Tibial nerve (tissue), 4 donors: ENCODE measurements at regions not wholly inside any gene's neighbourhood (a gene's known extent, or its start where the extent isn't known, plus 50 kb on each side); places are given as distances from the start of the nearest gene placed in this dataset.

Experiments used
- DNase-seq, 2 donors: peaks; one replicate each; pipeline ENCODE4 v3.0.0-alpha.2; 2019; ENCODE audit warnings: low spot score in 2 of 2
- H3K27ac ChIP-seq, 4 donors: fragments of 200-600 bp; sonication (generic) in 3 of 4; one replicate each; pipeline ENCODE4 v1.5.1; 2017 to 2019; ENCODE audit warnings: mild to moderate bottlenecking in 1 of 4
- H3K27me3 ChIP-seq, 2 donors: fragments of 200-600 bp; sonication (generic) in 1 of 2; one replicate each; pipeline versions ENCODE4 v1.5.1 to v1.6.0; 2017 to 2019
- H3K36me3 ChIP-seq, 3 donors: fragments of 200-600 bp; sonication (generic); one replicate each; pipeline ENCODE4 v1.5.1; 2018 to 2019
- H3K4me1 ChIP-seq, 4 donors: fragments of 200-600 bp; sonication (generic) in 3 of 4; one replicate each; pipeline ENCODE4 v1.5.1; 2017 to 2019
- H3K4me3 ChIP-seq, 4 donors: fragments of 200-600 bp; sonication (generic) in 3 of 4; one replicate each; pipeline ENCODE4 v1.5.1; 2017 to 2019; ENCODE audit warnings: mild to moderate bottlenecking in 1 of 4, moderate library complexity in 1 of 4
- H3K9me3 ChIP-seq, 4 donors: fragments of 200-600 bp; sonication (generic) in 3 of 4; one replicate each; pipeline ENCODE4 v1.5.1; 2017 to 2019
- CTCF ChIP-seq, 5 experiments: fragments of 200-600 bp in 3 of 5; fragments of 450-650 bp in 2 of 5; sonication (generic) in 3 of 5; IDR thresholded peaks; one replicate each; pipeline ENCODE4 v1.5.1; 2016 to 2019; ENCODE audit warnings: antibody characterized with exemption in 5 of 5, mild to moderate bottlenecking in 3 of 5, moderate library complexity in 2 of 5
- EP300 ChIP-seq, 2 donors: sonication (generic); formaldehyde crosslinking; IDR thresholded peaks; one replicate each; pipeline ENCODE4 v1.6.1; 2017; ENCODE audit warnings: antibody characterized with exemption in 2 of 2, mild to moderate bottlenecking in 1 of 2
- POLR2A ChIP-seq, 2 donors: fragments of 450-650 bp; IDR thresholded peaks; one replicate each; pipeline ENCODE4 v1.6.1; 2017; ENCODE audit warnings: antibody characterized with exemption in 2 of 2, mild to moderate bottlenecking in 2 of 2, moderate library complexity in 2 of 2
- WGBS, 2 donors: methylation state at CpG; one replicate each; pipeline ENCODE4 v1.1.5; 2018; 5-methylcytosine and 5-hydroxymethylcytosine counted together

DNA sequence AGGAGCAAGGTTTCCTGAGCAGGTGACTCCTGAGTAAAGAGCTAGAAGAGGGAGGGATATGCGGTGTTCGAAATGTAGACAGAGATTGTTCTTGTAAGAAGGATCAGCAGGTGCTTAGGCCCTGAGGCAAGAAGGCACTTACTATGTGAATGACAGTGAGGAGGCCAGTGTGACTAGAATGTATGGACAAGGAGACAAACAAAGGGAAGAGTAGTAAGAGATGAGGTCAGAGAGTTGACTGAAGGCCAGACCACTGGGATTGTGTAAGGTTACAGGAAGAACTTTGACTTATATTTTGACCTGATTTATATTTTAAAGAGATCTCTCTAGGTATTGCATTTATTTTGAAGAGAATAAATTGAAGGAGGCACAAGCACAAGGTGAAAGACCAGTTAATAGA, 118.4 kb upstream of the ENPEP start:
- 97 to 98% methylated on average over 2 of the region's 2 CpGs for WGBS, 2 donors
- TF ChIP-seq CTCF (IDR thresholded peaks at IDR 0.05) (no peak), EP300 (IDR thresholded peaks at IDR 0.05) (no peak), POLR2A (IDR thresholded peaks at IDR 0.05) (no peak)
- DNase-seq = no peak

GRCh38 chr4:110354460-110354859, 121.5 kb upstream of the ENPEP start:
- no peaks in the 10 kb centered on the region for H3K9me3 ChIP-seq
- TF ChIP-seq CTCF (IDR thresholded peaks at IDR 0.05) (no peak), EP300 (IDR thresholded peaks at IDR 0.05) (no peak), POLR2A (IDR thresholded peaks at IDR 0.05) (no peak)
- WGBS, 2 donors = 62 to 75% methylated on average over 4 of the region's 4 CpGs
- H3K36me3 ChIP-seq = no peaks in the 10 kb centered on the region
- H3K27ac ChIP-seq = no peak overlapping the region
- H3K4me3 ChIP-seq = no peak overlapping the region
- no peak for DNase-seq
- H3K4me1 ChIP-seq = no peaks in the 10 kb centered on the region
- no peaks in the 10 kb centered on the region for H3K27me3 ChIP-seq

More for the DNA sequence above, 118.4 kb upstream of the ENPEP start:
- no peaks in the 10 kb centered on the region for H3K36me3 ChIP-seq
- H3K4me3 ChIP-seq = no peak overlapping the region
- no peaks in the 10 kb centered on the region for H3K27me3 ChIP-seq
- no peaks in the 10 kb centered on the region for H3K4me1 ChIP-seq
- no peaks in the 10 kb centered on the region for H3K9me3 ChIP-seq
- no peak overlapping the region for H3K27ac ChIP-seq

DNA sequence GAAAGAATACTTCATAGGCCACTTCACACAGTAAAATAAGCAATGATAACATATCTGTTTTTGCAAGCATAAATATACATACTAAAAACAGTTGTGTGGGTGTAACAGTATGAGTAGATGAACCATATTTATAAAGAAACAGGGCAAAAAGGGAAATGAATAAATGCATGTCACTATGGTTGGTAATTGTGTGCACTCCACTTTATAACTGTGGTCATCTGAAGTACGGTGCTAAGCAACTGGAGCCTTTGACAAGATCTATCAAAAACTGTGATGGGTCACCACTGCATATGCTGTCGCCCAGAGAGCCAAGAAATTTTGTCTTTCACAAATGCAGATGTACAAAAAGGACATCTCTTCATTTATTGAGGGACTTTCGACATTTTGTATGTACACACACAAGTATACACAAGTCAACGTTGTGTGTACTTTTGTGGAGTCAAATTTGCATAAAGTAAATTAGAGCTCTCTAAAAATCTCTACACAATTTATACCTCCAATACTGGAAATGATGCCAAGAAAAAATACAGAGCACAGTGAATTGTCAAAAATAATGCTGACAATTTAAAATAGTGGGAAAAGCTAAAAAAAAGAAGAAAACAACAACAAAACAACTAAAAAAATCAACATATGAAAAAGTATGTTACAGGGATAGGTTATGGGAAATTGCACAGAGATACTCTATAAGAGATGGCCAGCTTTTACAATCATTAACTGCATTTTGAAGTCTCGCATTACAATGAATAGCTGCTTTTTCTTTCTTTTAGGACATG, 123.1 kb upstream of the ENPEP start:
- no peak overlapping the region for H3K27ac ChIP-seq
- H3K4me1 ChIP-seq = no peaks in the 10 kb centered on the region
- no peaks in the 10 kb centered on the region for H3K36me3 ChIP-seq
- no peak overlapping the region for H3K4me3 ChIP-seq
- 81 to 86% methylated on average over 5 of the region's 5 CpGs for WGBS, 2 donors
- no peak for DNase-seq
- TF ChIP-seq POLR2A (IDR thresholded peaks at IDR 0.05) = no peak
- TF ChIP-seq EP300 (IDR thresholded peaks at IDR 0.05) = no peak
- no peak for TF ChIP-seq CTCF (IDR thresholded peaks at IDR 0.05)
- H3K27me3 ChIP-seq = no peaks in the 10 kb centered on the region
- H3K9me3 ChIP-seq = no peaks in the 10 kb centered on the region

DNA sequence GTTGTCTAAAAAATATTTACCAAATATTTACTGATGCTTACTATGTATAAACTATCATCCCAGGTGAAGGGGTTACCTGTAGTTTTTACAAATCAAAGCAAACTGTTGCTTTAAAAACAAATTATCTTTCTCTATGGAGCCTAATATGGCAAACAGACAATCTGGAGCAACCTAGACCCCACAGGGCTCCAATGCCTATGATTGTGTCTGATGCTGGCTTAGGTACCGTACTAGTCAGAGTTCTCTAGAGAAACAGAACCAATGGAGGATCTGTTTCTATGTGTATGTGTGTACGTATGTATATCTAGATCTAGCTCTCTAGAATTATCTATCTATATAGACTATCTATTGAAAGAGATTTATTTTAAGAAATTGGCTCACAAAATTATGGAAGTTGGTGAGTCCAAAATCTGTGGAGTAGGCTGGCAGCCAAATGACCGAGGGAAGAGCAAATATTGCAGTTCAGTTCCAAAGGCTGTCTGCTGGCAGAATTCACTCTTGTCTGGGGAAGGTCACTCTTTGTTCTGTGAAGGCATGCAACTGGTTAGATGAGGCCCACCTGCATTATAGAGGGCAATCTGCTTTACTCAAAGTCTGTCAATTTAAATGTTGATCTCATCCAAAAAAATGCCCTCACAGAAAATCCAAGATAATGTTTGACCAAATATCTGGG, 127.1 kb upstream of the ENPEP start:
- H3K36me3 ChIP-seq = no peaks in the 10 kb centered on the region
- TF ChIP-seq EP300 (IDR thresholded peaks at IDR 0.05) (no peak), POLR2A (IDR thresholded peaks at IDR 0.05) (no peak), CTCF (IDR thresholded peaks at IDR 0.05) (no peak)
- H3K4me3 ChIP-seq = no peak overlapping the region
- DNase-seq = no peak
- 81 to 89% methylated on average over 3 of the region's 3 CpGs for WGBS, 2 donors
- no peaks in the 10 kb centered on the region for H3K4me1 ChIP-seq
- no peaks in the 10 kb centered on the region for H3K27me3 ChIP-seq
- no peaks in the 10 kb centered on the region for H3K9me3 ChIP-seq
- no peak overlapping the region for H3K27ac ChIP-seq

GRCh38 chr4:110347805-110348204, 128.2 kb upstream of the ENPEP start:
- Histone ChIP-seq H3K4me1 (no peaks in the 10 kb centered on the region), H3K4me3 (no peak overlapping the region), H3K27me3 (no peaks in the 10 kb centered on the region), H3K36me3 (no peaks in the 10 kb centered on the region), H3K27ac (no peak overlapping the region), H3K9me3 (peaks cover 0 to 3% (median 0%) of the 10 kb centered on the region in 4 donors)
- DNase-seq = no peak
- no peak for TF ChIP-seq EP300 (IDR thresholded peaks at IDR 0.05)
- no peak for TF ChIP-seq POLR2A (IDR thresholded peaks at IDR 0.05)
- TF ChIP-seq CTCF (IDR thresholded peaks at IDR 0.05) = no peak
- WGBS, 2 donors = 63 to 77% methylated on average over 4 of the region's 4 CpGs
